HG02938 (cell line): ENCODE measurements at regions not wholly inside any gene's neighbourhood (a gene's known extent, or its start where the extent isn't known, plus 50 kb on each side); places are given as distances from the start of the nearest gene placed in this dataset.

Source experiments
- ATAC-seq: cut with Tn5 transposase; IDR thresholded peaks from one replicate; pipeline ENCODE4 v1.9.1; 2021; ENCODE audit warnings: mild to moderate bottlenecking, moderate library complexity; ENCODE audit not compliant: unreplicated experiment

DNA sequence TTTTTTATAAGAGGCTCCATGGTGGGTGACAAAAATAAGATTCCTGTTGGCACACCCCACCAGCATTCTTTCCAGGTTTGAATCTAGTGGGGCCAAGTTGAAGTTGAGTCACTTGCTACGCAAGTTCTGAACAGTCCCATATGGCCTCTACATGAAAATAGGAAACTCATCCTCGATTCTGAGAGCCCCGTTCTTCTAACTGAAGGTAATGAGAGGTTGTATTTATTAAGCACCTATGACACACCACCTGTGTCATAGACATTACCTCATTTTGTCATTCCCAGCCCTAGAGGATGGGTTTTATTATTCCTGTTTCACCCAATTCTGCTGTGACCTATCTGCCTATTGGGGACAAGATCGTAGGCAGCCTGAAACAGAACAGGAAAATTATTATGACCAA, 131.7 kb downstream of the ACTL7B start:
- no peak for ATAC-seq

DNA sequence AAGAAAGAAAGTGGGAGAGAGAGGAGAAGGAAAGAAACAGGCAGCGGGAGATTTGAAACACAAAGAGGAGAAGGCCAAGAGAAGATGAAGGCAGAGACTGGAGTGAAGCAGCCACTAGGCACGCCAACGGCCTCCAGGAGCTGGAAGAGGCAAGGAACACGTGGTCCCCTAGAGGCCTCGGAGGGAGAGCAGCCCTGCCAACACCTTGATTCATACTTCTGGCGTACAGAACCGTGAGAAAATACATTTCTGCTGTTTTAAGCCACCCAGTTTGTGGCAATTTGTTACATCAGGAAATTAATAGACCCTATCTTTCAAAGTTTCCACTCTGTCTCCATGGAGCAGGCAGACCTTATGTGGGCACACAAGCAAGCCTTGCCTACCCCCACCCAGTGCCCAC, 133.4 kb downstream of the ACTL7B start:
- ATAC-seq = no peak

DNA sequence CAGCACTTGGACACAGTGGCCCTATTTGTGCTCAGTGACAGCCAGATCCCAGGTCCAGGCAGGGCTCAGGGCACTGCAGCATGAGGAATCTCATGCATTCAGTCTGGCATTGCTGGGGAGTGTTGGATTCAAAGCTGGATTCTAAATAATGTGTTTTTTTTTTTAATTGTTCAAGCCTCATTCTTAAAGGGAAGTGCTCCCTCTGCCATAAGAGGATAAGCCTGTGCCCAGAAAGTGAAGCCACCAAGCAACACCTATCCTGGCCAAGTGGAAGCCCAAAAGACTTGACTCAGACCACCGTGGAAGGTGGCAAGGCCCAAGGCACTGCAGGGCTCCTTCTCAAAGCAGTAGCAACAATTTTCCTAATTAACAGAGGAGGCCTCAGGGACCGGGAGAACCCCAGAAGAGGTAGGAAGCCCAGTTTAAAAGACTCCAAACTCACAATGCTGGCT, 135.6 kb downstream of the ACTL7B start:
- no peak for ATAC-seq

DNA sequence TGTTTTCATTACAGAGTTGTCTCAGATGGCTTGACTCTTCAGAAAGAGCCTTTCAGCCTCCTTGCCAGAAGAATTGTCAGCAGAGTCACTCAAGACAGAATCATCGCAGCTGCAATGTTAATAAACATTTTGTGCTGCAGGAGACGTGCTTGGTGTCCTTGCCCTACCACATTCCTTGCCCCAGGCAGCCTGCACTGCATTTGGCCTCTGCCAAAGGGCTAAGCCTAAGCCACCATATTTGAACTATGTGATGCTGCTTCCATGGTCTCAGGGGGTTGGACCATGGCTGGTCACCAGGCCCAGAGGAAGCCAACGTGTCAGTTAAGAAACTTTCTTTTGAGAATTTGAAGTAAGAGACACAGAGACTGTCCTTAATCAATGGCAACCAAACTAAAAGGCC, 145.4 kb downstream of the ACTL7B start:
- no peak for ATAC-seq

DNA sequence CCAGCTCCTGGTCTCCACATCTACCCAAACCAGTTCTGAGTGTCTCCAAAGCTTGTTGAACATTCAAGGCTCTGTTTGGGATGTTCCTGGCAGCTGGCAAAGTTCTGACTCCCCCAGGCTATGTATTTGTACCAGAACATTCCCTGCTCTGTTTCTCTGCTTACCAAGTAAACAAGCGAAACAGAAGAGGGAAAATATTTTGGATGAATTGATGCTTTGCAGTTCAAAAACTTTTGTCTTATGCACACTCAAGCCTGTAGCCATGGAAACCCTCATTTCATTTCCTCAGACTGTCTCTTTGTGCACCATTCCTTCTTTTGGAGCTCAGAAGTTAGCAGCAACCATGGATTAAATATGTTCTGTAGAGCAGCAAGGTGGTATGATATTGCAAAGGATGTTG, 145.8 kb downstream of the ACTL7B start:
- ATAC-seq = no peak

DNA sequence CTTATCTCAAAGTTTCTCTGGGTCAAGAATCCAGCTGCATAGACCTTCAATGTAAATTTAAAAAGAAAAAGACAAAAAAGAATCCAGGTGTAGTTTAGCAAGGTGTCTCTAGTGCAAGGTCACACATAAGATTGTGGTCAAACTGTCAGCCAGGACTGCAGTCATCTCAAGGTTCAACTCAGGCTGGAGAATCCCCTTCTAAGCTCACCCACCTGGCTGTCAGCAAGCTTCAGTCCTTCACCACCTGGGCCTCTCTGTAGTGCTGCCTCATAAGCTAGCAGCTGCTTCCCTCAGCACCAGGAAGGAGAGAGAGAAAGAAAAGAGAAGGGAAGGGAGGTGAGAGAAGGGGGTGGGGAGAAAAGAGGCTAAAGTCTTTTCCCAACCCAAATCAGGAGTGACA, 146.7 kb downstream of the ACTL7B start:
- ATAC-seq = no peak

DNA sequence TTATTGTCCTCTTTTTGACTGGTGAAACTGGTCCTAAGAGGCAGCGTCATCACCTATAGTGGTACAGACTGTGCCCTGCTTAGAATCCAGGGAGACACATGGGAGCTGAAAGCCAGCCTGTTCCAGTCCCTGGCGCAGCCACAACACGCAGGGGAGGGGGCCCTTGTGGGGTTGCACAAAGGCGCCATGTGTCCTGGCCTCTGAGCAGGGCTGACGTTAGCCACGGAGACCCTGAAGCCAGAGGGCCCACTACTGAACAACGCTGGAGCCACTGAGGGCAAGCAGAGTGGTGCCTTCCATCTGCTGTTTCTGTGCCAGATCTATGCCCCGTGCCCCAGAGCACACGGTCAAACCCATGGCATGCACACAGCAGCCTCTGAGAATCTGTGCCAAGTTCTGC, 147.3 kb downstream of the ACTL7B start:
- no peak for ATAC-seq

DNA sequence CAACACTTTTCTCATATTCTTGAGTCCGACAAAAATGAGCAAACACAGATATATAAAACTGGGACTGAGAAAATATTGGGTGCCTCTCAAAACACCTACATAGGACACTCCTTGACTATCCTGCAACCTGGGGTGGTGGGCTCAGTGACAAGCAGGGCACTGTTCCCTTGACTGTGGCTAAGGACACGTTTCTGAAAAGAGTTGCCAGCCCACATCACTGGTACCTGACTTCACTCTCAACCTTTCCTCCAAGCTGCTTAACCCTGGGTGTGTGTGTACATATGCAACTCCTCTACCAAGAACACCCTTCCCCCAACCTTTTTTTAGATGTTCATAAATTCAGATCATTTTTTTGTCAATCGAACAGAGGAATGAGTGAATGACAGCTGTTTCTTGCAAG, 148.7 kb downstream of the ACTL7B start:
- ATAC-seq = no peak

DNA sequence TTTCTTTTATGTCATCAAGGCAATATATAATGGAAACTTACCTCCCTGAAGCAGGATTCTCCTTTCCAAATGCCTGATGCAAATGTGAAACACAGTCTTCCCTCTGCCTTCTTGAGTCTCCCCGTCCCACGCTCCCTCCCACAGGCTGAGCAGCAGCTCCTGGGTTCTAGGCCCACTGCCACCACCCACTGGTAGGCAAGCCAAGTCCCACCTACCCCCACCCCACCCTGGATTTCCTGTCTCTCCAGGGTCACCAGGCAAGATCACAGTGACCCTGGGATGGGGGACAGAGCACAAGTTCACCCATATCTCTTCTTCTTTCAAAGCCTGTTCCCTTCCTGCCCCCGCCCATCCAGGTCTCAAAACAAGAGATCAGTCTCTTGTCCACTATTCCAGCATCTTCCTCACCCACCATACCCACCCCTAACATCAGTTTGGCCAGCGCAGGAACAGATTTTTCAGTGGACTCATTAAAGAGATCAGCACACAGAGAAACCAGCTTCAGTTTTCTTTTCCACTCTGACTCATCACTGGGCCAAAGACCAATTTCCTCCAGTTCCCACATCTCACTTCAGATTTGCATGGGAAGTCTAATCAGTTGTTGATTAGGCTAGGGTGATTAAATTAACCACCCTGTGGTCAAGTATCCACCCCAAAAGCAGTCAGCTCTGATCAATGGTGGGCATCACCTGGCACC, 151.5 kb downstream of the ACTL7B start:
- ATAC-seq = no peak

DNA sequence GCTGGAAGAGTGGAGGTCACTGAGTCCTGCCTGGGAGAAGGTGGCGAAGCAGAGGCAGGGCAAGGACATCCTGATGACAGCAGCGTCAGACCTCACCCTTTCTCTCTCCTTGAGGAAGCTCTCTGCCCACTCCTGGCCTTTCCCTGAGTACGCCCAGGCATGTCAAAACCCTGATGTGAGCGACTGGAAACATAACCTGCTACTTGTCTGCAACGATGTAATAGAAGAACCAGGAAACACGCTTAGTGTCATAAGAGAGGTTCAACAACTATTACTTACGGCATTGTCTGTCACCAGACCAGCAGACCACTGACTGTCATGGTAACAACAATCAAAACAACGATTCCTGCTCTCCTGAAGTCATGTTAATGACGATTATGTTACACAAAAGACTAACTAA, 152.4 kb downstream of the ACTL7B start:
- no peak for ATAC-seq

DNA sequence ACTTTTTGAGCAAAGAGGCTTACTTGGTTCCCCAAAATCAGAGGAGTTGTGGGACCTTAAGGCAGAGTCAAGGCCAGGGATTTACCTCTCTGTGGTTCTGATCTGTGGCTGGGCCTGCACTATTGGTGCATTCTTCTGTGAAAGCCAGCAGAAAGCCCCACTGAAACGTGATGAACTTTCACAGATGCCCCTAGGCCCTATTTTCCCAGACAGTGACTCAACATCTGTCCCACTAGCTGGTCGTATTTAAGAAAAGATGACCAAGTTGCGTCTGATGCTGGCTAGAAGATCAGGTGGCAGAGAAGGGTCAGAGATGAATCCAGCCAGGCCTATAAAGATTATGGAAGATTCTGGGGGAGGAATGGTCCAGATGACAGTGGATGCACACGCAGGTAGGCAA, 153.1 kb downstream of the ACTL7B start:
- ATAC-seq = no peak

DNA sequence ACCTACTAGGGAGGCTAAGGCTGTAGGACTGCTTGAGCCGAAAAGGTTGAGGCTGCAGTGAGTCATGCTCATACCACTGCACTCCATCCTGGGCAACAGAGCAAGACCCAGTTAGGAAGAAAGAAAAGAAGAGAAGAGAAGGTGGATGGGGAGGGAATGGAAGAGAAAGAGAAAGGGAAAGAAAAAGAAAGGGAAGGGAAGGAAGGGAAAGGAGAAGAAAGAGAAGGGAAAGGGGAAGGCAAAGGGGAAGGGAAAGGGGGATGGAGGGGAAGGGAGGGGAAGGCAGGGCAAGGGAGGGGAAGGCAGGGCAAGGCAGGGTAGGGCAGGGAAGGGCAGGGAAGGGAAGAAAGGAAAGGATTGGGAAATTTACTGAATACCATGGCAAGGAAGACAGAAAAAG, 157.0 kb downstream of the ACTL7B start:
- ATAC-seq = no peak

DNA sequence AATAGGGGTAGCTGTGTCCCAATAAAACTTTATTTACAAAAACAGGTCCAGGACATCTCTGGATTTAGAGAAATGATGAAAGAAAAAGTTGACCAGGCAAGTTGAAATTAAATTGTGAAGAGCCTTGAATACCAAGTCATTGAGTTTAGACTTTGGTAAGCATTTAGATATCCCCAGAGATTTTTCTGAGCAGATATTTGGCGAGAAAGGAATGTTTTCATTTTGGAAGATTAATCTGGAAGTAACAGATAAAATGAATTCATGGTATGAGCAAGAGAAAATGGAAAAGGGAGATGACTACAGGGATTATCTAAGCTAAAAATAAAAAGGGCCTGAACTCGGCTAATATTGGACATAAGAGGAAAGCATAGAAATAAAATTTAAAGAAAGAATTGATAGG, 157.6 kb downstream of the ACTL7B start:
- no peak for ATAC-seq

DNA sequence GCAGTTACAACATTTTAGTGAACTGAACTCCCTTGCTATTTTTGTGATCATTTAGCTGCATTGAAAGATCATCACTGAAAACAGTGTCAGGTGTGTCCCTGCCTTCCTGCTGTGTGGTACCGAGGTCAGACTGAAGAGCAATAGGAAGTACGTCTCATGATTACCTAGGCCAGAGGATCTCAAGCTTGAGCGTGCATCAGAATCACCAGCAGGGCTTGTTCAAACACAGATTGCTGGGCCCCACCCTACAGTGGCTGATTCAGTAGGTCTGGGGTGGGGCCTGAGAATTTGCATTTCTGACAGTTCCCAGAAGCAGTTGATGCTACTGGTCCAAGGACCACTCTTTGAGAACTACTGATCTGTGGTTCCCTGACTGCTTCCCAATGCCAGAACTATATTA, 159.6 kb downstream of the ACTL7B start:
- no peak for ATAC-seq

DNA sequence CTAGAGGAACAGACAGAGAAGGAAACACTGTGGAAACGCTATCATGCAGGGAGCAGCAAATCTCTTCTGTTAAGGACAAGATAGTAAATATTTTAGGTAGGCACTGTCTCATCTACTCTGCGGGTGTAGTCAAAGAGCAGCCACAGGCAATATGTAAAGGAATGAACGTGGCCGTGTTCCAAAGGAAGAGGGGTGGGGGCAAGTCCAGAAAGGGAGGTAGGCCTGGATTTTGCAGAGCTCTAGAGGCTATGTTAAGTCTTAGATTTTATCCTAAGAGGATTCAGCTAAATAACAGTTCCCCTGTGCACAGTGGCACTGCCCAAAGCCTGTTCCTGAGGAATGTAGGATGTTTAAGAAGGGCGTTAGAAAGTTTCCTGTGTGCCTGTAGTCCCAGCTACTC, 161.6 kb downstream of the ACTL7B start:
- no peak for ATAC-seq

DNA sequence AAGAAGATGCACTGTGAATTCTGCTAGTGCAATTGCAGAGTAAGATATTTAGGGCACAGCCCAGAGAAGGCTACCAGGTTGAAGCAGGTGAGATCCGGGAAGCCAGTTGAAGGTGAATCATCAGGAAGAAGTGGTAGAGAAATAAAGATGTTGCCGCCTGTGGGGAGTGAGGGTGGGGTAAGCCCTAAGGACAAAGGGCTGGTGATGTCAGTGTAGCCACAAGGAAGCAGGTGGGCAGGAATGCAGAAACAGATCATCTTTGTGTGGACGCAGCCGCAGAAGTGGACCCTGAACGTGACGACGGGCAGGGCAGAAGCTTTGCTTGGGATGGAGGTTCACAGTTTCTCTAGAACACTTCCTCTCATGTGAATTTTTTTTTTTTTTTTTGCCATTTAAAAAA, 164.2 kb downstream of the ACTL7B start:
- no peak for ATAC-seq

DNA sequence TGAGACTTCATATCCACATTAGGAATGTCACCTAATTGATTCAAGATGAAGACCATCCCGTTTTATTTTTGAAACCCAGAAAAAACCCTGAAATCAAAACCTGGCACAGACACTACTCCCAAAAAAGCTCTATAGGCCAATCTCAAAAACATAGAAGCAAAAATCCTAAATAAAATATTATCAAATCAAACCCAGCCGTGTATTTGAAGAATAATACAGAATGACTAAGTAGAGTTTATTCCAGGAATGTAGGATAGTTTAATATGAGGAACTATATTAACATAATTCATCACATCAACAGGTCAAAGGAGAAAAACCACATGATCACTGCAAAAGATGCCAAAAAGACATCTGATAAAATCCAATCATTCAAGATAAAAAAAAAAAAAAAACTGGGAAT, 167.1 kb downstream of the ACTL7B start:
- ATAC-seq = no peak

DNA sequence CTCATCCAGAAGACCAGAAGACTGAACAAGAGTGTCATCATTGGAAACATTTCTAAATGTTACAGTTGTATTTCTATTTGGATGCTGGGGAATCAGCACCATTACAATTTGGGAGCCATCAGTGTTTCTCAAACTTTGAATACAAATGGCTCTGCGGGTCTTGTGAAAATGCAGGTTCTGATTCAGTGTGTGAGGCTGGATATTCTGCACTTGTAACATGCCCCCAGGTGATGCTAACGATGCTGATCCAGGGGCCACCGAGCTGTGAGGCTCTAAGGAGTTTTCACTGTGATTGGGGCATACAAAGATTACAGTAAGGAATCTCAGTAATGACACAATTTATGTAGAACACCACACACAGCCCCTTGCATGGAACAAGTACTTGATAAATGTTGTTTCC, 167.7 kb downstream of the ACTL7B start:
- ATAC-seq = no peak

DNA sequence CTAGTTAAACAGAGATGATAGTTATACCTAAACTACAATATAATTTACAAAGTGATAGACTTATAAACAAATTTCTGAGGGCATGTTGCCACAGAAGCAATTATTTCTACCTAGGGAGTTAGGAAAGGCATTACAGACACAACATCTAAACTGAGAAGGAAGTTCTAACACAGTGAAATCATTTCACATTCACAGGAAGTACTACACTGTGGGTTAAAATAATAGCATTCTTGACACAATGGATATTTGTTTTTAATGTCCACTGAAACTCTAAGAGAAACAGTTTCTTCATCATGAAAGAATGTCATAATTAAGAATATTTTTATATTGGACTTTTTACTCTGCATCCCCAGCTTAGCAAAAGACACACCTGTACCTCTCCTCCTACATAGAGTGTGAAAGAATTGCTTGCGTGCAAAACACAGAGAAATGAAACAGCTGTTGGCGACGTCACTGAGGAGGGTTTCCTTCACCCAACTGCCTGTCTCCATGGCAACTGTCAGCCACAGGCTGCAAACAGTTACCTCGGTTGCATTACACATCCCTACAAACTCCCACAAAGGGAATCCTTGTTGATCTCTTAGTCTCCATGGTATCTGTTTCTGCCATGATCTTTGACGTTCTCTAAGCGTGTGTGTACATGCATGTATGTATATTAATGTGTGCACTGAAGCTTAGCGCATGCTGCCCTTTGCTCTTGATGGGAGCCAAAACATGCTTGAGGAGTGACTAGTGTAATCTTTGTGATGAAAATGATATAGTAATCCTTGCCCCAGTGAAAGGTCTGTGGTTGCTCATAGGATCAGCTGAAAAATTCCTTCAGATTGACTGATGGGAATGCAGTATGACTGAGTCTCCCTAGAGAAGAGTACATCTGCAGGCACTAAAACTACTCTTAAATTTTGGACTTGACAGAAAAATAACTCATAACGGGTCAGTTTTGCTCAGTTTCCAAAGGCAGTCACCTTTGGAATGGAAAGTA, 168.5 kb downstream of the ACTL7B start:
- ATAC-seq = no peak

DNA sequence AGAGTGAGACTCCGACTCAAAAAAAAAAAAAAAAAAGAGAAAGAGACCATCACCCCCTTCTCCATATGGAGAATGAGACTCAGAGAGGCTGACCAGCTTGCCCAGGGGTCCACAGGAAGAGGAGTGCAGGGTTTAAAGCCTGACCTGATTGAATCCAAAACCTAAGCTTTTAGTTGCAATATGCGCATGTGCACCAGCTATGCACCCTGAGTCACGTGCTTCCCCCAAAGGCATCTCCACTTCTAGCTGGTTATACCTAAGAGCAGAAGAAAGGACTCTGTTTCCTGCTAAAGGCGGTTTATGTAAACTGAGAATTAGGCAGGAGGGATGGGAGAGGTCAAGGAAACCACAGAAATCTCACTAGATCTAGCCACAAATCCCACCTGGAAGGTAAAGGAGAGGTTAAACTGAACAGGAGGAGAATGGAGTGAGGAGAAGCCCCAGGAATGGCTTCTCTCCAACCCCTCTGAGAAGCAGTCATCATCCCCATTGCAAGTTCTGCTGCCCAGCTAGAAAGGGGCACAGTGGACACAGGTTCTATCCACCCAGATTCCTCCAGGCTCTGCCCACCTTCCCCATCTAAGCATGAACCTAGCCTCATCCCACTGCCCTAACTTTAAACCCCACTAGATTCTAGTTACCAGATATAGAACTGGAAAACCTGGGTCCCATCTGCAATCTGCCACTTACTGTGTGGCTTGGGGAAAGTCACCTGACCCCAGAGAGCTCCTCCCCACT, 171.3 kb downstream of the ACTL7B start:
- no peak for ATAC-seq

DNA sequence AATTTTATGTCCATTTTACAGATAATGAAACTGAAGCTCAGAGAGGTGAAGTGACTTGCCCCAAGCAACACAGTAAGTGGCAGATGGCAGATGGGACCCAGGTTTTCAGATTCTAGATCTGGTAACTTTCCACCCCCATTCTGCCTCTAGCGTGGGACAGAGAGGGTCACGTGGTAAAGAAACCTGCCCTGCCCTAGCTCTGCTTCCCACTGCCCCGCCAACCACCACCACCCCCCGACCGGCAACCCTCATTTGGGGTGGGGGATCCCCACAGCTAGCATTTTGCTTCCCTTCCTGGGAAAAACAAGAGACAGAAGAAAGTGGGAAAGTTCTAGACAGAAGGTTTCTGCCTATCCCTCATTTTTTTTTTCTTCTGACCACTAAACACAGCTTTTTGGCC, 172.5 kb downstream of the ACTL7B start:
- no peak for ATAC-seq
